ENCODE measurements at regions not wholly inside any gene's neighbourhood (a gene's known extent, or its start where the extent isn't known, plus 50 kb on each side); places are given as distances from the start of the nearest gene placed in this dataset.

DNA sequence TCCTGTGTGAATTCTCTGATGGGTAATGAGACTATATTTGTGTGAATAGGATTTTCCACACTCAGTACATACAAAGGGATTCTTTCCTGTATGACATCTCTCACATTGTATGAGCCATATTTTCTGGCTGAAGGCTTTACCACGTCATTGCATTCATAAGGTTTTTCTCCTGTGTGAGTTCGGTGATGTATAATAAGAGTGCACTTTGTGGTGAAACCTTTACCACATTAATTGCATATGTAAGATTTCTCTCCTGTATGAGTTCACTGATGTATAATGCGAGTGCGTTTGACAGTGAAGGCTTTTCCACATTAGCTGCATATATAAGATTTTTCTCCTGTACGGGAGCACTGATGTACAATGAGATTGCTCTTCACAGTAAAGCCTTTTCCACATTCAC lies 455.4 kb upstream of the CNTN5 start:
- Histone ChIP-seq H3K79me2 (ENCODE audit: insufficient read depth, low read length) (no peaks in the 10 kb centered on the region), H3K27ac (ENCODE audit: low read depth, low read length, poor library complexity, severe bottlenecking) (no peak overlapping the region), H3K9me3 (ENCODE audit: low read length) (no peaks in the 10 kb centered on the region), H3K4me3 (ENCODE audit: low read depth, low read length, poor library complexity, severe bottlenecking) (no peak overlapping the region), H3K27me3 (ENCODE audit: insufficient read depth, low read length) (no peaks in the 10 kb centered on the region), H4K20me1 (ENCODE audit: insufficient read depth, low read length) (no peaks in the 10 kb centered on the region), H3K9ac (ENCODE audit: low read length) (no peak overlapping the region), H3K4me2 (ENCODE audit: low read length) (no peak overlapping the region), H3F3A (ENCODE audit: insufficient read depth, low read length) (no peaks in the 10 kb centered on the region), H3K36me3 (ENCODE audit: insufficient read depth, low read length) (no peaks in the 10 kb centered on the region), H3K9me2 (ENCODE audit: low read depth, low read length) (no peaks in the 10 kb centered on the region), H2AFZ (ENCODE audit: low read length) (no peak overlapping the region), H3K4me1 (ENCODE audit: insufficient read depth, low read length, severe bottlenecking) (no peaks in the 10 kb centered on the region)
- TF ChIP-seq EZH2 (IDR thresholded peaks at IDR 0.05; ENCODE audit: borderline replicate concordance, low read length): no peak
- TF ChIP-seq, protein P1, sequence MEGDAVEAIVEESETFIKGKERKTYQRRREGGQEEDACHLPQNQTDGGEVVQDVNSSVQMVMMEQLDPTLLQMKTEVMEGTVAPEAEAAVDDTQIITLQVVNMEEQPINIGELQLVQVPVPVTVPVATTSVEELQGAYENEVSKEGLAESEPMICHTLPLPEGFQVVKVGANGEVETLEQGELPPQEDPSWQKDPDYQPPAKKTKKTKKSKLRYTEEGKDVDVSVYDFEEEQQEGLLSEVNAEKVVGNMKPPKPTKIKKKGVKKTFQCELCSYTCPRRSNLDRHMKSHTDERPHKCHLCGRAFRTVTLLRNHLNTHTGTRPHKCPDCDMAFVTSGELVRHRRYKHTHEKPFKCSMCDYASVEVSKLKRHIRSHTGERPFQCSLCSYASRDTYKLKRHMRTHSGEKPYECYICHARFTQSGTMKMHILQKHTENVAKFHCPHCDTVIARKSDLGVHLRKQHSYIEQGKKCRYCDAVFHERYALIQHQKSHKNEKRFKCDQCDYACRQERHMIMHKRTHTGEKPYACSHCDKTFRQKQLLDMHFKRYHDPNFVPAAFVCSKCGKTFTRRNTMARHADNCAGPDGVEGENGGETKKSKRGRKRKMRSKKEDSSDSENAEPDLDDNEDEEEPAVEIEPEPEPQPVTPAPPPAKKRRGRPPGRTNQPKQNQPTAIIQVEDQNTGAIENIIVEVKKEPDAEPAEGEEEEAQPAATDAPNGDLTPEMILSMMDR (IDR thresholded peaks at IDR 0.05; ENCODE audit: low read length): no peak

DNA sequence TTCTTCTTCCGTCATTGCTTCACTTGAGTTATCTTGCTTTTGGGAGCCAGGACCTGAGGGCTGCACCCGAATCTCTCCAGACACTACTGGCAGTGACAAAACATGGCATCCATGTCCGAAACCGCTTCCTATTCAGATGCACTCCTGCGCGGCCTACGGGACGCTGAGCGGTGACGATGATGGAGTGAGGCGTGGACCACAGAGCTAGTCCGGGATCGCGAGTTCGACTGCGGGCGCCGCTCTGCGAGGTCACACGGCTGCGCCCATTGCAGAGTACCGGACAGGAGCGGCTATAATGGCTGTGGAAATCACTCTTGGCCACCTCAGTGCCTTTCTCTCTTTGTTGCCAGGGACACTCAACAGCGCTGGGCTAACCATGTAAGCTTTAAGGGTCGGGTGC lies 453.8 kb upstream of the CNTN5 start:
- H2AFZ ChIP-seq (ENCODE audit: low read length): no peak overlapping the region

DNA sequence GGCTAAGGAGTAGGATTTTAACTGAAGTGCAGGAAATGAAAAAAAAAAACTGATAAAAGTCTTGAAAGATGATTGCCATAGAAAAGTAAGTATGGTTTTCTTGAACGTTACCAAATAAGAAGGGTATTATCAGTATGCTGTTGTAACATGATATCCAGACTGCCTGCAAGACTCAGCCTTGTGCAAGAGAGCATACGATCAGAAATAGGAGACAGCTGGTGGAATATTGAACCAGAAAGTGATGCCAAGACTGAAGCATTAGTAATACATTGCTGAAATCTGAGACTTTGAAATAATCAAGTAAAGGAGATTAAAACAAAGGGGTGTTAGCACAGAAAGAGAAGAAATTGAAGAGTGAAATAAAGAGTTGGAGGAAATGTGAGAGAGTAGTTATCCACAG lies 452.7 kb upstream of the CNTN5 start:
- TF ChIP-seq, protein P1 (IDR thresholded peaks at IDR 0.05; ENCODE audit: low read length): no peak
- TF ChIP-seq EZH2 (IDR thresholded peaks at IDR 0.05; ENCODE audit: borderline replicate concordance, low read length): no peak

More for the DNA sequence above, 453.8 kb upstream of the CNTN5 start:
- TF ChIP-seq, protein P1 (IDR thresholded peaks at IDR 0.05; ENCODE audit: low read length): no peak
- no peak overlapping the region for H3K4me2 ChIP-seq (ENCODE audit: low read length)
- no peak overlapping the region for H3K4me3 ChIP-seq (ENCODE audit: low read depth, low read length, poor library complexity, severe bottlenecking)
- H3K9me2 ChIP-seq (ENCODE audit: low read depth, low read length): no peaks in the 10 kb centered on the region
- no peaks in the 10 kb centered on the region for H3K36me3 ChIP-seq (ENCODE audit: insufficient read depth, low read length)
- no peaks in the 10 kb centered on the region for H4K20me1 ChIP-seq (ENCODE audit: insufficient read depth, low read length)
- H3K27me3 ChIP-seq (ENCODE audit: insufficient read depth, low read length): no peaks in the 10 kb centered on the region
- no peak overlapping the region for H3K27ac ChIP-seq (ENCODE audit: low read depth, low read length, poor library complexity, severe bottlenecking)
- H3K4me1 ChIP-seq (ENCODE audit: insufficient read depth, low read length, severe bottlenecking): no peaks in the 10 kb centered on the region
- H3K9ac ChIP-seq (ENCODE audit: low read length): no peak overlapping the region
- H3F3A ChIP-seq (ENCODE audit: insufficient read depth, low read length): no peaks in the 10 kb centered on the region
- H3K79me2 ChIP-seq (ENCODE audit: insufficient read depth, low read length): no peaks in the 10 kb centered on the region
- no peaks in the 10 kb centered on the region for H3K9me3 ChIP-seq (ENCODE audit: low read length)

More for the DNA sequence above, 452.7 kb upstream of the CNTN5 start:
- H3K9ac ChIP-seq (ENCODE audit: low read length): no peak overlapping the region
- H3K79me2 ChIP-seq (ENCODE audit: insufficient read depth, low read length): no peaks in the 10 kb centered on the region
- H2AFZ ChIP-seq (ENCODE audit: low read length): no peak overlapping the region
- no peak overlapping the region for H3K4me2 ChIP-seq (ENCODE audit: low read length)
- H3F3A ChIP-seq (ENCODE audit: insufficient read depth, low read length): no peaks in the 10 kb centered on the region
- H3K36me3 ChIP-seq (ENCODE audit: insufficient read depth, low read length): no peaks in the 10 kb centered on the region
- no peaks in the 10 kb centered on the region for H3K27me3 ChIP-seq (ENCODE audit: insufficient read depth, low read length)
- no peaks in the 10 kb centered on the region for H3K9me3 ChIP-seq (ENCODE audit: low read length)
- H3K4me1 ChIP-seq (ENCODE audit: insufficient read depth, low read length, severe bottlenecking): no peaks in the 10 kb centered on the region
- H3K9me2 ChIP-seq (ENCODE audit: low read depth, low read length): no peaks in the 10 kb centered on the region
- no peak overlapping the region for H3K27ac ChIP-seq (ENCODE audit: low read depth, low read length, poor library complexity, severe bottlenecking)
- no peaks in the 10 kb centered on the region for H4K20me1 ChIP-seq (ENCODE audit: insufficient read depth, low read length)
- H3K4me3 ChIP-seq (ENCODE audit: low read depth, low read length, poor library complexity, severe bottlenecking): no peak overlapping the region
